ENCODE measurements at regions not wholly inside any gene's neighbourhood (a gene's known extent, or its start where the extent isn't known, plus 50 kb on each side); places are given as distances from the start of the nearest gene placed in this dataset.

DNA sequence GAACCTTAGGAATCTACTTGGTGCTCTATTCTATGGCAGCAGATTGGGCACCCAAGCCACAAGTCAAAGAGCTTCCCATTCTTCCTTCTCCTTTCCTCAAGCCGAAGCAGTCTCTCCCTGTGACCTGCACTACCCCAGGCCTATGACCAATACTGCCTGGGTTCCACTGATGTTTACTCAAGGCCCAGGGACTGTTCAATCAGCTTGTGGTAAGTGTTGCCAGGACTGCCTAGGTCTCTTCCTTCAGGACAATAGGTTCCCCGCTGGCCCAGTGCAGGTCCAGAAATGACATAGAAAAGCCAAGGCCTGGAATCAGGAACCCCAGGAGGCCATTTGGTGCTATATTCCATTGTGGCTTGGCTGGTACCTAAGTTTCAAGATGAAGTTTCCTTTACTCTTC lies 397.9 kb downstream of the ZIC4 start:
- no peaks in the 10 kb centered on the region for H3K27me3 ChIP-seq
- H3K27ac ChIP-seq = no peak overlapping the region
- 100% methylated on average over 2 of the region's 2 CpGs; no CpG with 5 or more reads in 1 of the 2 donors for WGBS, 2 donors (ENCODE audit: low coverage in 1 of 2)
- ATAC-seq = no peak
- H3K4me3 ChIP-seq = no peak overlapping the region
- TF ChIP-seq EP300 (IDR thresholded peaks at IDR 0.05) = no peak
- no peaks in the 10 kb centered on the region for H3K9me3 ChIP-seq
- no peaks in the 10 kb centered on the region for H3K36me3 ChIP-seq
- no peaks in the 10 kb centered on the region for H3K4me1 ChIP-seq

DNA sequence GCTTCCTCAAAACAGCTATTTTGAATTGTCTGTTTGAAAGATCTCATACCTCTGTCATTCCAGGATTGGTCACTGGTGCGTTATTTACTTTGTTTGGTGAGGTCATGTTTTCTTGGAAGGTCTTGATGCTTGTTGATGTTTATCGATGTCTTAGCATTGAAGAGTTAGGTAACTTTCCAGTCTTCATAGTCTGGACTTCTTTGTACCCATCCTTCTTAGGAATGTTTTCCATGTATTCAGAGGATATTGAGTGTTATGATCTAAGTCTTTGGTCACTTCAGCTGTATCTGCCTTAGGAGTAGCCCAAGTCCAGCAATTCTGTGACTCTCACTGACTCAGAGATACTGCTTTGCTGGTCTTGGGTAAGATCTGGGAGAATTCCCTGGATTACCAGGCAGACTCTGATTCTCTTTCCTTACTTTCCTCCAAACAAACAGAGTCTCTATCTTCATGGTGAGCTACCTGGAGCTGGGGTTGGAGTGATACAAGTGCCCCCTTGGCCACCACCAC lies 398.6 kb downstream of the ZIC4 start:
- H3K27me3 ChIP-seq = no peaks in the 10 kb centered on the region
- H3K4me3 ChIP-seq = no peak overlapping the region
- H3K4me1 ChIP-seq = no peaks in the 10 kb centered on the region
- H3K27ac ChIP-seq = no peak overlapping the region
- WGBS, 2 donors (ENCODE audit: low coverage in 1 of 2) = 77% methylated on average over 2 of the region's 2 CpGs; no CpG with 5 or more reads in 1 of the 2 donors
- TF ChIP-seq, protein P1, sequence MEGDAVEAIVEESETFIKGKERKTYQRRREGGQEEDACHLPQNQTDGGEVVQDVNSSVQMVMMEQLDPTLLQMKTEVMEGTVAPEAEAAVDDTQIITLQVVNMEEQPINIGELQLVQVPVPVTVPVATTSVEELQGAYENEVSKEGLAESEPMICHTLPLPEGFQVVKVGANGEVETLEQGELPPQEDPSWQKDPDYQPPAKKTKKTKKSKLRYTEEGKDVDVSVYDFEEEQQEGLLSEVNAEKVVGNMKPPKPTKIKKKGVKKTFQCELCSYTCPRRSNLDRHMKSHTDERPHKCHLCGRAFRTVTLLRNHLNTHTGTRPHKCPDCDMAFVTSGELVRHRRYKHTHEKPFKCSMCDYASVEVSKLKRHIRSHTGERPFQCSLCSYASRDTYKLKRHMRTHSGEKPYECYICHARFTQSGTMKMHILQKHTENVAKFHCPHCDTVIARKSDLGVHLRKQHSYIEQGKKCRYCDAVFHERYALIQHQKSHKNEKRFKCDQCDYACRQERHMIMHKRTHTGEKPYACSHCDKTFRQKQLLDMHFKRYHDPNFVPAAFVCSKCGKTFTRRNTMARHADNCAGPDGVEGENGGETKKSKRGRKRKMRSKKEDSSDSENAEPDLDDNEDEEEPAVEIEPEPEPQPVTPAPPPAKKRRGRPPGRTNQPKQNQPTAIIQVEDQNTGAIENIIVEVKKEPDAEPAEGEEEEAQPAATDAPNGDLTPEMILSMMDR (IDR thresholded peaks at IDR 0.05) = no peak
- no peak for TF ChIP-seq EP300 (IDR thresholded peaks at IDR 0.05)
- no peak for TF ChIP-seq POLR2A (IDR thresholded peaks at IDR 0.05)
- TF ChIP-seq POLR2AphosphoS5 (IDR thresholded peaks at IDR 0.05) = no peak
- H3K9me3 ChIP-seq = no peaks in the 10 kb centered on the region
- no peaks in the 10 kb centered on the region for H3K36me3 ChIP-seq
- no peak for ATAC-seq

DNA sequence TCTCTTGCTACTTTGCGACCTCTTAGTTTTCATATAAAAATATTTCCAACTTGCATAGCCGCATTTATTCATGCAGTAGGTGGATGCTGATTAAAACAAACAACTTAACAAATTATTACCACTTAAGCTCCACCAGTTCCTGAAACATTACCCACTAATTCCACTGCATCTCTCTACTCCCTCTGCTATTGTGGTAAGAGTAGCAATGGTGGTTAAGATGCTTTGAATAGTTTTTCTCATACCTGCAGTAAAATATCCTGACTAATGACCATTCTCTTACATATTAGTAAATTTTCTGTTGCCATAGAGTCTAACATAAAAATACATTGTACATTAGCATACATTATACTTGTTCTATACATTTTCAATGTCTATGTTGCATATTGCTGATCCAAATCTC lies 397.6 kb upstream of the PLSCR5 start:
- 86 to 92% methylated on average over 2 of the region's 2 CpGs for WGBS, 2 donors (ENCODE audit: low coverage in 1 of 2)
- H3K4me1 ChIP-seq = no peaks in the 10 kb centered on the region
- peaks cover 0 to 9% (median 0%) of the 10 kb centered on the region in 3 donors for H3K9me3 ChIP-seq
- H3K4me3 ChIP-seq = no peak overlapping the region
- no peak for ATAC-seq
- H3K27me3 ChIP-seq = no peaks in the 10 kb centered on the region
- H3K27ac ChIP-seq = no peak overlapping the region
- no peaks in the 10 kb centered on the region for H3K36me3 ChIP-seq
- no peak for TF ChIP-seq POLR2A (IDR thresholded peaks at IDR 0.05)
- TF ChIP-seq, protein P1 (IDR thresholded peaks at IDR 0.05) = no peak
- TF ChIP-seq POLR2AphosphoS5 (IDR thresholded peaks at IDR 0.05) = no peak
- no peak for TF ChIP-seq EP300 (IDR thresholded peaks at IDR 0.05)

DNA sequence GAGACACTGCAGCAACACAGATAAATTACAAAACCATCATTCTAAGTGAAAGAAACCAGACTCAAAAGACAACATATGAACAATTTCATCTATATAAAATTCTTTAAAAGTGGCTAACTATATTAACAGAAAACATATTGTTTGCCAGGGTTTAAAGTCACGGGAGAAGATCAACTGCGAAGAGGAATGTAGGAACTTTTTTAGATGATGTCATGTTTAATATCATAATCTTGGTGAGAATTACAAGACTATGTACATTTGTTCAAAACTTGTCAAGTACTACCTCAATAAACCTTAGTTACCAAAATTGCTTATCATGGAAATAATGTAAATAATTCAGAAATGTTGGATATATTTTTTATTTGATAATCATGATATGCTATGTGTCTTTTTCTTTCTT lies 395.1 kb upstream of the PLSCR5 start:
- no peak overlapping the region for H3K27ac ChIP-seq
- no peaks in the 10 kb centered on the region for H3K36me3 ChIP-seq
- TF ChIP-seq EP300 (IDR thresholded peaks at IDR 0.05) (no peak), POLR2A (IDR thresholded peaks at IDR 0.05) (no peak), POLR2AphosphoS5 (IDR thresholded peaks at IDR 0.05) (no peak)
- TF ChIP-seq, protein P1 (IDR thresholded peaks at IDR 0.05) = no peak
- H3K27me3 ChIP-seq = no peaks in the 10 kb centered on the region
- no peaks in the 10 kb centered on the region for H3K4me1 ChIP-seq
- 30 to 35% methylated on average over 2 of the region's 2 CpGs for WGBS, 2 donors (ENCODE audit: low coverage in 1 of 2)
- H3K4me3 ChIP-seq = no peak overlapping the region
- H3K9me3 ChIP-seq = peaks cover 0 to 13% (median 0%) of the 10 kb centered on the region in 3 donors
- ATAC-seq = no peak

DNA sequence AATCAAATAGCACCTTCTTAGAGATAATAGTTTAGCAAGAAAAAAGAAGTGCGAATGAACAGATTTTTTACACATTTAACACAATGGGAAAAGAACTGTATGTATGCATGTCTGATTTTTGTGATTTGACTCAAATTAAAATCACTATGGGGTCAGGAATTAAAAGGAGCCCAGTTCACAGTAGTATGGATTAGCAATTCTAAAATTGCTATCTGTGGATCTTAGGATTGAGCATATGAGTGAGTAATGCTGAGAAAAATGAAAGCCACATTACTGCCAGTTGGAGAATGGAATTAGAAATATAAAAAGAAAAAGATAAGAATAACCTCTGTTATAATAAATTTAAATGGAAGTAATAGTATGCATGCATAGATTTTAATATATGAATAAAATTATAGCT lies 386.8 kb upstream of the PLSCR5 start:
- no peak for TF ChIP-seq EP300 (IDR thresholded peaks at IDR 0.05)
- Histone ChIP-seq H3K36me3 (no peaks in the 10 kb centered on the region), H3K27me3 (no peaks in the 10 kb centered on the region), H3K27ac (no peak overlapping the region), H3K9me3 (no peaks in the 10 kb centered on the region), H3K4me3 (no peak overlapping the region), H3K4me1 (no peaks in the 10 kb centered on the region)
- 92 to 100% methylated on average over 1 of the region's 1 CpG for WGBS, 2 donors (ENCODE audit: low coverage in 1 of 2)
- ATAC-seq = no peak

DNA sequence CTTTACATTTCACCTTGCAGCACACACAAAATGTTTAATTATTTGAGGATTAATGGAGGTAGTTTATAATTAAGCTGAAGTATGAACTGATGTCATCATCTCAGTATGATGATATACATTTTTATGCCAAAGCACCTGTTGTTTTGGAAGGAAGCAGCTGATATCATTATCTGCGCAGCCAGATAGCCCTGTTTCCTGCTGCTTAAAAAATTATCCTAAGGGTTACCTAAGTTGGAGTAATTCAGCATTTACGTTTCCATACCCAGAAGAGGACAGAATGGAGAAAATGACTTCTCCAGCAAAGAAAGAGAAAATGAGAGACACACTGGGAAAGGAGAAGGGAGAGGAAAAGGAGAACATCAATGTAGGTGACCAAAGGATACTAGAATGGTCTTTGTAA lies 370.3 kb upstream of the PLSCR5 start:
- Histone ChIP-seq H3K4me3 (no peak overlapping the region), H3K4me1 (no peaks in the 10 kb centered on the region), H3K36me3 (no peaks in the 10 kb centered on the region), H3K9me3 (no peaks in the 10 kb centered on the region), H3K27me3 (no peaks in the 10 kb centered on the region), H3K27ac (no peak overlapping the region)
- TF ChIP-seq POLR2A (IDR thresholded peaks at IDR 0.05) = no peak
- TF ChIP-seq POLR2AphosphoS5 (IDR thresholded peaks at IDR 0.05) = no peak
- no peak for TF ChIP-seq EP300 (IDR thresholded peaks at IDR 0.05)
- TF ChIP-seq, protein P1 (IDR thresholded peaks at IDR 0.05) = no peak
- no peak for ATAC-seq
- WGBS, 2 donors (ENCODE audit: low coverage in 1 of 2) = 34% methylated on average over 2 of the region's 2 CpGs; no CpG with 5 or more reads in 1 of the 2 donors

Measured in gastroesophageal sphincter (tissue), 4 donors.